ENCODE measurements at regions not wholly inside any gene's neighbourhood (a gene's known extent, or its start where the extent isn't known, plus 50 kb on each side); places are given as distances from the start of the nearest gene placed in this dataset.

GRCh38 chr6:44024574-44025219 lies 102.6 kb downstream of the MRPL14 start:
- TF ChIP-seq POLR2A (IDR thresholded peaks at IDR 0.05) (no peak), CTCF (IDR thresholded peaks at IDR 0.05) (no peak)
